Heart left ventricle (tissue), 16 donors: ENCODE measurements at regions not wholly inside any gene's neighbourhood (a gene's known extent, or its start where the extent isn't known, plus 50 kb on each side); places are given as distances from the start of the nearest gene placed in this dataset.

ENCODE experiments used
- ATAC-seq, 4 donors: fragments of 200-7000 bp; cut with Tn5 transposase; one replicate each; pipeline ENCODE4 v1.9.1; 2020 to 2022; ENCODE audit warnings: moderate library complexity in 4 of 4, mild to moderate bottlenecking in 3 of 4, moderate number of reproducible peaks in 1 of 4
- DNase-seq, 5 donors: peaks; one replicate each; pipeline ENCODE4 v3.0.0-alpha.2; 2020
- H3K27ac ChIP-seq, 12 donors: fragments of 200-600 bp; sonication (generic) in 4 of 12; one replicate each; pipeline versions ENCODE4 v1.5.0 to v1.8.0; 2016 to 2022; ENCODE audit warnings: mild to moderate bottlenecking in 2 of 12
- H3K27me3 ChIP-seq, 9 donors: fragments of 200-600 bp; sonication (generic) in 2 of 9; one replicate each; pipeline versions ENCODE4 v1.5.1 to v1.8.0; 2016 to 2022; ENCODE audit warnings: mild to moderate bottlenecking in 3 of 9
- H3K36me3 ChIP-seq, 9 donors: fragments of 200-600 bp; sonication (generic) in 2 of 9; one replicate each; pipeline versions ENCODE4 v1.5.0 to v1.8.0; 2018 to 2022; ENCODE audit warnings: mild to moderate bottlenecking in 2 of 9
- H3K4me1 ChIP-seq, 12 donors: fragments of 200-600 bp; sonication (generic) in 4 of 12; one replicate each; pipeline versions ENCODE4 v1.5.0 to v1.8.0; 2016 to 2022; ENCODE audit warnings: mild to moderate bottlenecking in 3 of 12
- H3K4me3 ChIP-seq, 12 donors: fragments of 200-600 bp; sonication (generic) in 4 of 12; one replicate each; pipeline versions ENCODE4 v1.5.0 to v1.8.0; 2017 to 2022; ENCODE audit warnings: mild to moderate bottlenecking in 9 of 12, moderate library complexity in 4 of 12
- H3K9me3 ChIP-seq, 12 donors: fragments of 200-600 bp; sonication (generic) in 4 of 12; one replicate each; pipeline versions ENCODE4 v1.5.0 to v1.8.0; 2016 to 2022; ENCODE audit warnings: mild to moderate bottlenecking in 1 of 12
- CTCF ChIP-seq, 12 donors: fragments of 200-600 bp; sonication (generic) in 4 of 12; IDR thresholded peaks; one replicate each; pipeline versions ENCODE4 v1.5.0 to v1.8.0; 2018 to 2022; ENCODE audit warnings: antibody characterized with exemption in 12 of 12, mild to moderate bottlenecking in 5 of 12
- POLR2A ChIP-seq, 2 donors: fragments of 450-650 bp; IDR thresholded peaks; one replicate each; pipeline ENCODE4 v1.6.1; 2017; ENCODE audit warnings: antibody characterized with exemption in 2 of 2, mild to moderate bottlenecking in 2 of 2, moderate library complexity in 2 of 2
- WGBS, 4 donors: extraction: QIAGEN DNeasy Blood & Tissue Kit in 2 of 4; methylation state at CpG; one replicate each; pipeline versions ENCODE4 v1.1.5 to v1.1.7; 2013 to 2018; 5-methylcytosine and 5-hydroxymethylcytosine counted together
- intact Hi-C, 10 donors: fragments of 100-400 bp; cut with DNase I; formaldehyde crosslinking; loops; one replicate each; pipeline versions ENCODE4 v1.11.1 to v1.14.2; 2022
- donor health status: ischemic (EF 13 %, LVEDD 7.1; RV severe dilation, severe dysfunction).
- donor health status: healthy with polysubstance abuse.
- donor health status: DM: no; HTN: yes; CAD: no.
- donor health status: DM: no; HTN: no; CAD: no.
- donor health status: ischemic (EF 25% LVEDD 6.9; RV normal size, moderate dysfunction).
- donor health status: ischemic (EF 25% LVEDD 5.7; RV mildly dilated, moderate dysfunction).
- donor health status: healthy.
- donor health status: DM: yes; HTN: yes; CAD: no.
- donor health status: ischemic (EF 35%, LVEDD 5.7; RV mildly dilated, moderate dysfunction).
- donor health status: nonischemic (EF 11% LVEDD 7.7; RV severe dilation, severe dysfunction).
- donor health status: DM: yes; HTN: yes; CAD: no.
- donor health status: PGD.
- donor health status: ischemic (EF 29% LVEDD 5.4; RV normal size, mild dysfunction).
- donor health status: nonischemic (EF 23%, LVEDD 6.1; RV moderate dilation, normal function).

- H3K4me1 ChIP-seq, result no peaks in the 10 kb centered on the region
- no peak overlapping the region for H3K4me3 ChIP-seq
- WGBS, 4 donors, result 86 to 92% (median 91%) methylated on average over 6 of the region's 6 CpGs
- ATAC-seq (no peak), DNase-seq (no peak)
- no peaks in the 10 kb centered on the region for H3K36me3 ChIP-seq
- no peak overlapping the region for H3K27ac ChIP-seq
- H3K27me3 ChIP-seq, result peaks cover 0 to 29% (median 0%) of the 10 kb centered on the region in 9 donors
- intact Hi-C loops, result no loop called here
- TF ChIP-seq POLR2A (IDR thresholded peaks at IDR 0.05) (no peak), CTCF (IDR thresholded peaks at IDR 0.05) (no peak)
- H3K9me3 ChIP-seq, result no peaks in the 10 kb centered on the region
Measured at GRCh38 chr15:59940456-59940855, 63.7 kb upstream of the FOXB1 start.

GRCh38 chr15:59936741-59937140 is 67.4 kb upstream of the FOXB1 start:
- no peak for TF ChIP-seq POLR2A (IDR thresholded peaks at IDR 0.05)
- H3K9me3 ChIP-seq, result no peaks in the 10 kb centered on the region
- H3K4me1 ChIP-seq, result no peaks in the 10 kb centered on the region
- ATAC-seq, result no peak
- H3K27ac ChIP-seq, result no peak overlapping the region
- DNase-seq, result no peak
- H3K27me3 ChIP-seq, result peaks cover 0 to 36% (median 3%) of the 10 kb centered on the region in 9 donors
- H3K36me3 ChIP-seq, result no peaks in the 10 kb centered on the region
- 27 to 50% (median 38%) methylated on average over 8 of the region's 8 CpGs for WGBS, 4 donors
- no peak overlapping the region for H3K4me3 ChIP-seq
- intact Hi-C loops, result no loop called here

- no peaks in the 10 kb centered on the region for H3K4me1 ChIP-seq
- intact Hi-C loops, result no loop called here
- ATAC-seq, result no peak
- H3K4me3 ChIP-seq, result no peak overlapping the region
- H3K27ac ChIP-seq, result no peak overlapping the region
- DNase-seq, result no peak
- 60 to 69% (median 67%) methylated on average over 4 of the region's 4 CpGs for WGBS, 4 donors
- TF ChIP-seq CTCF (IDR thresholded peaks at IDR 0.05), result no peak
- TF ChIP-seq POLR2A (IDR thresholded peaks at IDR 0.05), result no peak
- H3K36me3 ChIP-seq, result no peaks in the 10 kb centered on the region
- no peaks in the 10 kb centered on the region for H3K9me3 ChIP-seq
- H3K27me3 ChIP-seq, result peaks cover 0 to 58% (median 3%) of the 10 kb centered on the region in 9 donors
Measured at GRCh38 chr15:59933607-59934006, 70.5 kb upstream of the FOXB1 start.

GRCh38 chr15:59931646-59932261 is 72.4 kb upstream of the FOXB1 start:
- ATAC-seq (no peak), DNase-seq (no peak)
- Histone ChIP-seq H3K9me3 (peaks cover 0 to 5% (median 0%) of the 10 kb centered on the region in 12 donors), H3K4me1 (no peaks in the 10 kb centered on the region), H3K27ac (no peak overlapping the region), H3K4me3 (no peak overlapping the region), H3K27me3 (peaks cover 0 to 57% (median 0%) of the 10 kb centered on the region in 9 donors), H3K36me3 (no peaks in the 10 kb centered on the region)
- TF ChIP-seq CTCF (IDR thresholded peaks at IDR 0.05), result no peak
- no peak for TF ChIP-seq POLR2A (IDR thresholded peaks at IDR 0.05)
- intact Hi-C loops, result no loop called here
- WGBS, 4 donors, result 91 to 95% (median 92%) methylated on average over 7 of the region's 7 CpGs
